Muscle layer of colon (tissue), 2 donors: ENCODE measurements at regions not wholly inside any gene's neighbourhood (a gene's known extent, or its start where the extent isn't known, plus 50 kb on each side); places are given as distances from the start of the nearest gene placed in this dataset.

ENCODE experiments used
- H3K27ac ChIP-seq: one replicate; pipeline ENCODE4 v1.7.0; 2013; ENCODE audit warnings: low read depth, mild to moderate bottlenecking, low read length, moderate library complexity
- H3K27me3 ChIP-seq, 2 donors: one replicate each; pipeline ENCODE4 v1.7.0; 2013; ENCODE audit warnings: low read length in 2 of 2, mild to moderate bottlenecking in 2 of 2; ENCODE audit not compliant: insufficient read depth in 2 of 2, control insufficient read depth in 1 of 2
- H3K36me3 ChIP-seq: one replicate; pipeline ENCODE4 v1.7.0; 2013; ENCODE audit warnings: mild to moderate bottlenecking, low read length; ENCODE audit not compliant: insufficient read depth
- H3K4me1 ChIP-seq: one replicate; pipeline ENCODE4 v1.7.0; 2013; ENCODE audit warnings: mild to moderate bottlenecking, low read length; ENCODE audit not compliant: insufficient read depth
- H3K4me3 ChIP-seq, 2 donors: one replicate each; pipeline ENCODE4 v1.7.0; 2013; ENCODE audit warnings: low read length in 2 of 2, low read depth in 1 of 2, mild to moderate bottlenecking in 1 of 2, moderate library complexity in 1 of 2
- H3K9ac ChIP-seq: one replicate; pipeline ENCODE4 v1.7.0; 2013; ENCODE audit warnings: low read length
- H3K9me3 ChIP-seq: one replicate; pipeline ENCODE4 v1.7.0; 2013; ENCODE audit warnings: mild to moderate bottlenecking, low read length
- donor health status: abdominal sarcoma.
- donor health status: Adenocarcinoma of cecum.

DNA sequence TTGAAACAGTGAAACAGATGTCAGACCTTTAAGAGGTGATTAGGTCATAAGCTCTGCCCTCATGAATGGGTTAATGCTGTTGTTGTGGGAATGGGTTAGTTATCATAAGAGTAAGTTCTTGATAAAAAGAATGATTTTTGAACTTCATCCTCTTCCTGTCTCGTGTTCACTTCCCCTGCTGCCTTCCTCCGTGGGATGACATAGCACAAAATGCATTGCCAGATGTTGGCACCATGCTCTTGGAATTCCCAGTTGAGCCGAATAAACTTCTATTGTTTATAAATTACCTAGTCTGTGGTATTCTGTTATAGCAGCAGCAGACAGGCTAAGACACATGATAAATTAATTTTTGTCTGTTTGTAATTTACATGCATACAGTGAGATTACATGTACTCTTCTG lies 112.0 kb upstream of the LRRC7 start:
- Histone ChIP-seq H3K9me3 (no peaks in the 10 kb centered on the region), H3K4me1 (no peaks in the 10 kb centered on the region), H3K27ac (no peak overlapping the region), H3K4me3 (no peak overlapping the region), H3K36me3 (no peaks in the 10 kb centered on the region), H3K9ac (no peak overlapping the region), H3K27me3 (no peaks in the 10 kb centered on the region)

- no peaks in the 10 kb centered on the region for H3K36me3 ChIP-seq
- H3K9me3 ChIP-seq = no peaks in the 10 kb centered on the region
- H3K27me3 ChIP-seq = no peaks in the 10 kb centered on the region
- H3K9ac ChIP-seq = no peak overlapping the region
- H3K4me3 ChIP-seq = no peak overlapping the region
- H3K27ac ChIP-seq = no peak overlapping the region
- H3K4me1 ChIP-seq = no peaks in the 10 kb centered on the region
Measured at GRCh38 chr1:69459244-69459643, 108.5 kb upstream of the LRRC7 start.

DNA sequence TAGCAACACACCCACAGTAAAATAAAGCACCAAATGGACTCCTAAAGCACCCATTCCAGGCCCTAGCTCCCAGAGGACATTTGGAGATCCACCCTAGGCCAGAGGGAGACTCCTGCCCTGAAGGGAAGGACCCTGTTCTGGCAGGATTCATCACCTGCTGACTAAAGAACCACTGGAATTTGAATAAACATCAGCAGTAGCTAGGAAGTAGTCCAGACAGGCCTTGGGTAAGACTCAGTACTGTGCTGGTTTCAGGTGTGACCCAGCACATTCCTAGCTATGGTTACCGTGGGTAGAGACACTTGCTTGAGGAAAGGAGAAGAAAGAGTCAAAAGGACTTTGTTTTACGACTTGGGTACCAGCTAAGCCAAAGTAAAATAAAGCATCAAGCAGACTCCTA lies 92.7 kb upstream of the LRRC7 start:
- Histone ChIP-seq H3K4me3 (no peak overlapping the region), H3K9ac (no peak overlapping the region), H3K9me3 (no peaks in the 10 kb centered on the region), H3K4me1 (no peaks in the 10 kb centered on the region), H3K27me3 (no peaks in the 10 kb centered on the region), H3K36me3 (no peaks in the 10 kb centered on the region), H3K27ac (no peak overlapping the region)

- Histone ChIP-seq H3K27me3 (no peaks in the 10 kb centered on the region), H3K27ac (no peak overlapping the region), H3K36me3 (no peaks in the 10 kb centered on the region), H3K4me3 (no peak overlapping the region), H3K9ac (no peak overlapping the region), H3K4me1 (no peaks in the 10 kb centered on the region), H3K9me3 (no peaks in the 10 kb centered on the region)
Measured at GRCh38 chr1:69479734-69480133, 88.0 kb upstream of the LRRC7 start.

- no peaks in the 10 kb centered on the region for H3K36me3 ChIP-seq
- no peaks in the 10 kb centered on the region for H3K9me3 ChIP-seq
Measured at GRCh38 chr1:69483246-69483645, 84.5 kb upstream of the LRRC7 start.

GRCh38 chr1:69485616-69486015 lies 82.1 kb upstream of the LRRC7 start:
- no peaks in the 10 kb centered on the region for H3K27me3 ChIP-seq
- H3K4me1 ChIP-seq = no peaks in the 10 kb centered on the region
- no peak overlapping the region for H3K4me3 ChIP-seq
- H3K36me3 ChIP-seq = no peaks in the 10 kb centered on the region
- H3K9me3 ChIP-seq = no peaks in the 10 kb centered on the region
- no peak overlapping the region for H3K27ac ChIP-seq
- H3K9ac ChIP-seq = no peak overlapping the region

More at GRCh38 chr1:69483246-69483645, 84.5 kb upstream of the LRRC7 start:
- H3K27ac ChIP-seq = no peak overlapping the region
- no peak overlapping the region for H3K4me3 ChIP-seq
- no peaks in the 10 kb centered on the region for H3K4me1 ChIP-seq
- H3K27me3 ChIP-seq = no peaks in the 10 kb centered on the region
- H3K9ac ChIP-seq = no peak overlapping the region

DNA sequence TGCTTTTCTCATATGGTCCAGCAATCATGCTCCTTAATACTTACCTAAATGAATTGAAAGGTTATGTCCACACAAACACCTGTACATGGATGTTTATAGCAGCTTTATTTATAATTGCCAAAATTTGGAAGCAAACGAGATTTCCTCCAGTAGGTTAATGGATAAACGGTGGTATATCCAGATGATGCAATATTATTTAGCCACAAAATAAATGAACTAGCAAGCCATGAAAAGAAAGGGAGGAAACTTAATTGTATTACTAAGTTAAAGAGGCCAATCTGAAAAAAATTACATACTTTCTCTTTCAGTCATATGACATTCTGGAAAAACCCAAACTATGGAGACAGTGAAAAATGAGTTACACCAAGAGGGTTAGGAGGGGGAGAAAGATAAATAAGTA lies 76.3 kb upstream of the LRRC7 start:
- Histone ChIP-seq H3K4me3 (no peak overlapping the region), H3K9me3 (no peaks in the 10 kb centered on the region), H3K27ac (no peak overlapping the region)

GRCh38 chr1:69492286-69492685 lies 75.4 kb upstream of the LRRC7 start:
- H3K4me3 ChIP-seq = no peak overlapping the region
- no peaks in the 10 kb centered on the region for H3K4me1 ChIP-seq
- H3K27ac ChIP-seq = no peak overlapping the region
- no peaks in the 10 kb centered on the region for H3K9me3 ChIP-seq
- no peak overlapping the region for H3K9ac ChIP-seq
- H3K27me3 ChIP-seq = no peaks in the 10 kb centered on the region
- no peaks in the 10 kb centered on the region for H3K36me3 ChIP-seq

More for the DNA sequence above, 76.3 kb upstream of the LRRC7 start:
- Histone ChIP-seq H3K4me1 (no peaks in the 10 kb centered on the region), H3K36me3 (no peaks in the 10 kb centered on the region), H3K27me3 (no peaks in the 10 kb centered on the region), H3K9ac (no peak overlapping the region)

DNA sequence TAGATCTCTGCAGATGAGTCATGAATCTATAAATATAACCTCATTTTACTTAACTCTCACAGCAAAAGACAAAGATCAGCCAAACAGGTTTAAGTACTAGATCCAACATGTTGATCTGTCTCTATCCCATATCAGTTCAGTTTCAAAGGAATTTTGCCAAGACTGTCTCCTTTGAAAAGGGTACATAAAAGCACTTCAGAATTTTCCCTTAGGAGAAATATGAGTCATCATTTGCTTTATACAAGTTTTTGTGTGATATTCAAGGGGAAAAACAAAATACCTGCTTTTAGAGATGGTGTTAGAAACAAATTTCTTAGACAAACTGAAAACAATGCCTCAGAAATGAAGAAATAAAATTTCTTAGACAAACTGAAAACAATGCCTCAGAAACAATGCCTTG lies 73.5 kb upstream of the LRRC7 start:
- Histone ChIP-seq H3K27me3 (no peaks in the 10 kb centered on the region), H3K4me3 (no peak overlapping the region), H3K4me1 (no peaks in the 10 kb centered on the region), H3K9me3 (no peaks in the 10 kb centered on the region), H3K36me3 (no peaks in the 10 kb centered on the region), H3K9ac (no peak overlapping the region), H3K27ac (no peak overlapping the region)

DNA sequence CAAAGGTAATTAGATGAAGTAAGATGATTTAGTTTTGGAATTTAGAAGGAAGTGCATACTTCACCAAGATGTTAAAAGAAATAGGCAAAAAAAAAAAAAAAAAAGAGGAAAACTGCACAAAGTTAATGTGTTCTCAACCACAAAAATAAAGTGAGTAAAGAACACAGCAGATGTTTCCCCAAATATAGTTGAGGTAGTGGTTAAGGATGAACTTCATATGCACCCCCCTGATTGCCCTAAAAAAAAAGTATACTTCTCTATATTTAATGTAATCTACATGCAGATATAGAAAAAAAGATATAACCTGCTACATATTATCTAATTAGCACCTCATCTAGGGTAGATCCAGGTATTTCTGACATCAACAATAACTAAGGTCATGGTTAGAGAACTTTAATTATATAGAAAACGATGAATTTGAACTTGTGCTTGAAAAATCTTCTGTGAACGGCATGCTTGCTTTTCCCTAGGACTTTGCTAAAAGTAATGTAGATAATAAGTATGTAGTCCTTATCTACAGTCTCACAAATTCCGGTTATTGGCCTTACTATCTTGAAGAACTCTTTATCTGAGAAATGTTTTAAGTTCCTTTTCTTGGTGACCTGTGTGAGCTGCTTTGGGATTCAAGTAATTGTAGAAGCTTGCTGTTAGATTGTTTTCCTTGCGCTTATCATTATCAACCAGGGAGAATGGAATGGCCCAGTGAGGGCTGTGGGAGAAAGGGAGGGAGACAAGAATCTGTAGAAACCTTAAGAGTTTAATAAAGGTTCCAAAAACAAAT lies 70.1 kb upstream of the LRRC7 start:
- no peak overlapping the region for H3K4me3 ChIP-seq
- H3K27me3 ChIP-seq = no peaks in the 10 kb centered on the region
- no peaks in the 10 kb centered on the region for H3K9me3 ChIP-seq
- no peaks in the 10 kb centered on the region for H3K4me1 ChIP-seq
- H3K27ac ChIP-seq = no peak overlapping the region
- H3K9ac ChIP-seq = no peak overlapping the region
- no peaks in the 10 kb centered on the region for H3K36me3 ChIP-seq

DNA sequence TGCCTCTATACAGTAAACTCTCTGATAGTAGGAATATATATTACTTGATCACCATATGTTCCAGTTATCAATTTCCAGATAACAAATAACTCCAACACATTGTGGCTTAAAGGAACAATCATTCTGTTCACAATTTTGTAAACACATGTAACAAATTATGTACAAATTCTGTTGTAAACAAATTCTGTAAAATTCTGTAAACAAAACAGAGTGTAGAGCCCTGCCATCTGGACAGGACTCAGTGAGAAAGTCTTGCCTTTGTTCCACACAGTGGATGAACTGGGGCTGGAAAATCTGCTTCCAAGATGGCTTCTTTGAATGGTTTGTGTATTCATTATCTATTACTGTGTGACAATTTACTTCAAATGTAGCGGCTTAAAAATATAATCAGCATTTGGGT lies 69.0 kb upstream of the LRRC7 start:
- Histone ChIP-seq H3K27ac (no peak overlapping the region), H3K4me1 (no peaks in the 10 kb centered on the region), H3K36me3 (no peaks in the 10 kb centered on the region), H3K27me3 (no peaks in the 10 kb centered on the region), H3K9ac (no peak overlapping the region), H3K9me3 (no peaks in the 10 kb centered on the region), H3K4me3 (no peak overlapping the region)

DNA sequence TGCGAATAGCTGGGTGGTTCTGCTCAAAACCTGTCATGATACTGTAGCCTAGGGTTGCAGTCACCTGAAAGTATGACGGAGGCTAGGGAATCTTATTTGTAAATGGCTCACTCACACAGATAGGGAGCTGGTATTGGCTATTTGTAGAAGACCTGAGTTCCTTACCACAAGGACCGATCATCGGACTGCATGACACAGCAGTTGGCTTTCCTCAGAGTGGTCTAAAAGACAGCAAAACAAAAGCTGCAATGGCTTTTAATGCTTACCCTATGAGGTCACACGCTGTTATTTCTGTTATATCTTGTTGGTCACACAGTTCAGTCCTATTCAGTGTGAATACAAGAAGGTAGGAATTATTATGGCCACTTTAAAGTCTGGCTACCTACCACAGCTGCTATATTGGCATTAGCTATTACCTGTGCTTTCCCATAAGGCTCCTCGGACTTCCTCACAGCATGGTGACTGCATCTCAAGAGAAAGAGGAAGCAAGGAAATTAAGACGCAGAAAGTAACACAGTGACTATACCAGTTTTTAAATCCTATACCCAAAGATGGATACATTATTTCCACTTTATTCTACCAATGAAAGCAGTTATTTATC lies 68.4 kb upstream of the LRRC7 start:
- Histone ChIP-seq H3K4me1 (no peaks in the 10 kb centered on the region), H3K27ac (no peak overlapping the region), H3K27me3 (no peaks in the 10 kb centered on the region), H3K36me3 (no peaks in the 10 kb centered on the region), H3K9me3 (no peaks in the 10 kb centered on the region), H3K4me3 (no peak overlapping the region), H3K9ac (no peak overlapping the region)
